Osteocyte (in vitro differentiated cells): ENCODE measurements at regions not wholly inside any gene's neighbourhood (a gene's known extent, or its start where the extent isn't known, plus 50 kb on each side); places are given as distances from the start of the nearest gene placed in this dataset.

Experiments
- DNase-seq: peaks from one replicate; pipeline ENCODE4 v3.0.0; 2021; ENCODE audit warnings: mixed read lengths; ENCODE audit not compliant: unreplicated experiment; ENCODE audit errors: extremely low spot score
- H3K27ac Mint-ChIP-seq: one replicate; pipeline ENCODE4 v1.8.0; 2021; ENCODE audit warnings: mild to moderate bottlenecking, mixed read lengths; ENCODE audit not compliant: unreplicated experiment
- H3K27me3 Mint-ChIP-seq: one replicate; pipeline ENCODE4 v1.8.0; 2021; ENCODE audit warnings: mixed read lengths; ENCODE audit not compliant: unreplicated experiment
- H3K36me3 Mint-ChIP-seq: one replicate; pipeline ENCODE4 v1.8.0; 2021; ENCODE audit warnings: mixed read lengths; ENCODE audit not compliant: unreplicated experiment
- H3K4me1 Mint-ChIP-seq: one replicate; pipeline ENCODE4 v1.8.0; 2021; ENCODE audit warnings: mixed read lengths; ENCODE audit not compliant: unreplicated experiment
- H3K4me3 Mint-ChIP-seq: one replicate; pipeline ENCODE4 v1.8.0; 2021; ENCODE audit warnings: mild to moderate bottlenecking, moderate library complexity, mixed read lengths; ENCODE audit not compliant: unreplicated experiment
- H3K9me3 Mint-ChIP-seq: one replicate; pipeline ENCODE4 v1.8.0; 2021; ENCODE audit warnings: mixed read lengths; ENCODE audit not compliant: unreplicated experiment
- TF ChIP-seq, protein P1 (sequence below): fragments of 200-600 bp; sonication (generic); IDR thresholded peaks from 2 replicates; pipeline ENCODE4 v1.5.0; 2021; ENCODE audit warnings: antibody characterized with exemption, mild to moderate bottlenecking, moderate library complexity

GRCh38 chr20:52433326-52434040, 241.9 kb upstream of the ZFP64 start:
- Mint-ChIP-seq H3K27me3 (no peaks in the 10 kb centered on the region), H3K4me3 (no peak overlapping the region), H3K9me3 (peaks cover 4% of the 10 kb centered on the region), H3K4me1 (no peaks in the 10 kb centered on the region), H3K27ac (no peak overlapping the region), H3K36me3 (no peaks in the 10 kb centered on the region)
- TF ChIP-seq, protein P1, sequence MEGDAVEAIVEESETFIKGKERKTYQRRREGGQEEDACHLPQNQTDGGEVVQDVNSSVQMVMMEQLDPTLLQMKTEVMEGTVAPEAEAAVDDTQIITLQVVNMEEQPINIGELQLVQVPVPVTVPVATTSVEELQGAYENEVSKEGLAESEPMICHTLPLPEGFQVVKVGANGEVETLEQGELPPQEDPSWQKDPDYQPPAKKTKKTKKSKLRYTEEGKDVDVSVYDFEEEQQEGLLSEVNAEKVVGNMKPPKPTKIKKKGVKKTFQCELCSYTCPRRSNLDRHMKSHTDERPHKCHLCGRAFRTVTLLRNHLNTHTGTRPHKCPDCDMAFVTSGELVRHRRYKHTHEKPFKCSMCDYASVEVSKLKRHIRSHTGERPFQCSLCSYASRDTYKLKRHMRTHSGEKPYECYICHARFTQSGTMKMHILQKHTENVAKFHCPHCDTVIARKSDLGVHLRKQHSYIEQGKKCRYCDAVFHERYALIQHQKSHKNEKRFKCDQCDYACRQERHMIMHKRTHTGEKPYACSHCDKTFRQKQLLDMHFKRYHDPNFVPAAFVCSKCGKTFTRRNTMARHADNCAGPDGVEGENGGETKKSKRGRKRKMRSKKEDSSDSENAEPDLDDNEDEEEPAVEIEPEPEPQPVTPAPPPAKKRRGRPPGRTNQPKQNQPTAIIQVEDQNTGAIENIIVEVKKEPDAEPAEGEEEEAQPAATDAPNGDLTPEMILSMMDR = no peak
- no peak for DNase-seq

DNA sequence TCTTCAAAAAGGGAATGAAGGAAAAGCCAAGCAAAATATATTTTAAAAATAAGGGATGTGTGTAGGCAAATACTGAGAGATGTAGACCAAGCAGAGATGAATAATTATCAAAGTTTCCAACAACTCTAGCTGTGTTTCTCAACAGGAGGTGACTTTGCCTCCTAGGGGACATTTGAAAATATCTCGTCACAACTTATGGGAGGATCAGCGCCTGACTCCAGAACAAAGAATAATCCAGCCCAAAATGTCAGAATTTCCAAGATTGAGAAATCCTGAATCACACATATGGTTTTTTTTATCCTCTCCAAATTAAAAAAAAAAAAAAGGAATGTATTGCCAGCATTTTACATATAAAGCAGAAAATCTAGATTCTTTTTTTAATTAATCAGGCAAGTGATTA, 241.2 kb upstream of the ZFP64 start:
- no peak for DNase-seq
- Mint-ChIP-seq H3K27ac (no peak overlapping the region), H3K4me3 (no peak overlapping the region), H3K36me3 (no peaks in the 10 kb centered on the region), H3K27me3 (no peaks in the 10 kb centered on the region), H3K9me3 (peaks cover 4% of the 10 kb centered on the region), H3K4me1 (no peaks in the 10 kb centered on the region)
- TF ChIP-seq, protein P1 = no peak

DNA sequence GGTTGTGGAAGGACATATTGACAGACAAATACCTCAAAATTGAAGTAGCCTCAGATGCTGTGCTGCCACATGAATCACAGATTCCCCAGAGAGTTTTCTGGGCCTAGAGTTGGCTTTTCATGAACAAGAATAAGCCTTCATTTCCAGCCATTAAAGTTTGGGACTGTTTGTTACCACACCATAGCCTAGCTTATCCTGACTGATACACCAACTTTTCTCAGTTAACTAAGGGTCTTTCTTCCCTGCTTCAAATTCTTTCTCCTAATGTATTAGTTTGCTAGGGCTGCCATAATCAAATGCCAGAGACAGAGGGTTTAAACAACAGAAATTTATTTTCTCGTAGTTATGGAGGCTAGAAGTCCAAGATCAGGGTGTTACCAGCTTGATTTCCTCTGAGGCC, 237.4 kb upstream of the ZFP64 start:
- H3K27ac Mint-ChIP-seq = no peak overlapping the region
- no peak overlapping the region for H3K4me3 Mint-ChIP-seq
- H3K27me3 Mint-ChIP-seq = no peaks in the 10 kb centered on the region
- H3K9me3 Mint-ChIP-seq = peaks cover 13% of the 10 kb centered on the region
- no peaks in the 10 kb centered on the region for H3K4me1 Mint-ChIP-seq
- TF ChIP-seq, protein P1 = no peak
- H3K36me3 Mint-ChIP-seq = no peaks in the 10 kb centered on the region
- no peak for DNase-seq

- H3K4me3 Mint-ChIP-seq = no peak overlapping the region
- H3K27me3 Mint-ChIP-seq = no peaks in the 10 kb centered on the region
- H3K9me3 Mint-ChIP-seq = peaks cover 13% of the 10 kb centered on the region
- TF ChIP-seq, protein P1 = no peak
- no peak for DNase-seq
- no peak overlapping the region for H3K27ac Mint-ChIP-seq
- no peaks in the 10 kb centered on the region for H3K4me1 Mint-ChIP-seq
- H3K36me3 Mint-ChIP-seq = no peaks in the 10 kb centered on the region
These were observed 236.4 kb upstream of the ZFP64 start for GRCh38 chr20:52427960-52428359.

DNA sequence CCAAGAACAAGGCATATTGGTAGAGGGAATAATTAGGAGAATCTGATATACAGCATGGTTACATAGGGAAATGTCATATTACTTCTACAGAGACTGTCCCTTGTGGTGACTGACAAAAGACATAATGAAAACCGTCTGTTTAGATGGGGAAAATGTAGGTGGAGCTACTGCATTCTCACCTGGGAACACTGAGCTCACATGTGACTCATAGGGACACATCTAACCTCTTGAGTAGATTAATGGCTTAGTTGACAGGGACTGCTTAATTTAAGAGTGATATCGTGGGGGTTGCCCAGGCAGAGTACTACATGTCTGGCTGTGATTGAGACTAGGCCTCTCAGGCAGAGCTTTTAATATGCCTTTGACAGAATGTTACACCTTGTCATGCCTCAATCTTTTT, 235.3 kb upstream of the ZFP64 start:
- Mint-ChIP-seq H3K9me3 (peaks cover 13% of the 10 kb centered on the region), H3K4me3 (no peak overlapping the region), H3K27ac (no peak overlapping the region), H3K4me1 (no peaks in the 10 kb centered on the region), H3K27me3 (no peaks in the 10 kb centered on the region), H3K36me3 (no peaks in the 10 kb centered on the region)
- no peak for DNase-seq
- TF ChIP-seq, protein P1 = no peak
